H1 (cell line): ENCODE measurements at regions not wholly inside any gene's neighbourhood (a gene's known extent, or its start where the extent isn't known, plus 50 kb on each side); places are given as distances from the start of the nearest gene placed in this dataset.

Source experiments
- CTCF ChIA-PET: fragments of 300-600 bp; sonication (Branson Sonifier 250); formaldehyde crosslinking; loops from one replicate; lab custom pipeline; 2021; ENCODE audit not compliant: partially characterized antibody; lab: Charles Lee
- POLR2A ChIA-PET: fragments of 300-600 bp; sonication (Branson Sonifier 250); formaldehyde crosslinking; loops from one replicate; lab custom pipeline; 2021; ENCODE audit warnings: inconsistent platforms; ENCODE audit not compliant: partially characterized antibody; lab: Charles Lee
- DNase-seq, 2 experiments: peaks; one replicate each; pipeline versions ENCODE4 v3.0.0 to v3.0.0-alpha.2; 2010 to 2022; ENCODE audit warnings: low spot score in 2 of 2, low read depth in 1 of 2, mixed read lengths in 1 of 2
- FAIRE-seq: peaks from 2 replicates; lab custom pipeline; 2011; peaks lifted over from hg19 to GRCh38; lab: Jason Lieb, UNC
- H2AFZ ChIP-seq: 2 replicates; pipeline ENCODE4 v1.8.1; 2012; ENCODE audit warnings: low read length, inconsistent platforms
- H2AK5ac ChIP-seq: 2 replicates; pipeline ENCODE4 v1.6.1; 2013; ENCODE audit warnings: low read depth, low read length
- H2BK120ac ChIP-seq: replicated peaks from 2 replicates; pipeline ENCODE3; 2013; ENCODE audit warnings: low read depth, low read length, inconsistent platforms
- H2BK12ac ChIP-seq: 2 replicates; pipeline ENCODE4 v1.6.1; 2013; ENCODE audit warnings: low read depth, low read length
- H2BK15ac ChIP-seq: 2 replicates; pipeline ENCODE4 v1.6.1; 2013; ENCODE audit warnings: low read length
- H2BK20ac ChIP-seq: 2 replicates; pipeline ENCODE4 v1.6.1; 2013; ENCODE audit warnings: low read length
- H2BK5ac ChIP-seq: 2 replicates; pipeline ENCODE4 v1.6.1; 2013; ENCODE audit warnings: low read depth, low read length
- H3K14ac ChIP-seq: 2 replicates; pipeline ENCODE4 v1.6.1; 2013; ENCODE audit warnings: inconsistent platforms; ENCODE audit not compliant: insufficient read length
- H3K18ac ChIP-seq: 2 replicates; pipeline ENCODE4 v1.6.1; 2013; ENCODE audit warnings: low read length; ENCODE audit errors: extremely low read depth
- H3K23ac ChIP-seq: 2 replicates; pipeline ENCODE4 v1.6.1; 2013; ENCODE audit warnings: inconsistent platforms; ENCODE audit not compliant: insufficient read length
- H3K23me2 ChIP-seq: 2 replicates; pipeline ENCODE4 v1.6.1; 2013; ENCODE audit warnings: low read depth, low read length
- H3K27ac ChIP-seq: 2 replicates; pipeline ENCODE4 v1.6.1; 2011; ENCODE audit warnings: low read depth, low read length, inconsistent platforms
- H3K27me3 ChIP-seq, 4 experiments: replicated peaks in 1 of 4; 1 replicate in 1 of 4; 2 replicates in 3 of 4; pipeline versions ENCODE4 v1.6.1 to v1.8.1; 2011 to 2013; ENCODE audit warnings: low read length in 3 of 4, mild to moderate bottlenecking in 3 of 4, inconsistent platforms in 2 of 4, mixed read lengths in 2 of 4, moderate library complexity in 1 of 4; ENCODE audit not compliant: control insufficient read depth in 3 of 4, insufficient read depth in 3 of 4; ENCODE audit errors: extremely low read depth in 1 of 4
- H3K36me3 ChIP-seq, 4 experiments: 2 replicates each; pipeline versions ENCODE4 v1.6.1 to v1.8.1; 2011 to 2013; ENCODE audit warnings: mild to moderate bottlenecking in 4 of 4, low read length in 3 of 4, moderate library complexity in 2 of 4, control low read depth in 1 of 4, inconsistent platforms in 1 of 4; ENCODE audit not compliant: insufficient read depth in 4 of 4, control insufficient read depth in 2 of 4
- H3K4ac ChIP-seq: replicated peaks from 2 replicates; pipeline ENCODE3; 2013; ENCODE audit warnings: low read length, low read depth, mixed read lengths, inconsistent platforms; ENCODE audit not compliant: insufficient read length
- H3K4me1 ChIP-seq, 4 experiments: replicated peaks in 1 of 4; 1 replicate in 1 of 4; 2 replicates in 3 of 4; pipeline versions ENCODE4 v1.6.1 to v1.8.1; 2011 to 2013; ENCODE audit warnings: low read length in 3 of 4, inconsistent platforms in 2 of 4, mixed read lengths in 1 of 4; ENCODE audit not compliant: insufficient read depth in 4 of 4, control insufficient read depth in 3 of 4
- H3K4me2 ChIP-seq, 2 experiments: 2 replicates each; pipeline versions ENCODE4 v1.6.1 to v1.8.1; 2011 to 2013; ENCODE audit warnings: low read depth in 2 of 2, low read length in 2 of 2, control low read depth in 1 of 2, inconsistent platforms in 1 of 2, mild to moderate bottlenecking in 1 of 2; ENCODE audit not compliant: insufficient read depth in 1 of 2
- H3K4me3 ChIP-seq, 4 experiments: fragments of 200-600, 300-600 bp in 1 of 4; sonication (generic), shearing (Covaris generic), sonication (Bioruptor Twin) in 1 of 4; 2 replicates each; pipeline versions ENCODE4 v1.5.1 to v1.8.1; 2011 to 2016; ENCODE audit warnings: low read length in 4 of 4, low read depth in 3 of 4, control low read depth in 2 of 4, inconsistent platforms in 2 of 4, mild to moderate bottlenecking in 2 of 4, mixed read lengths in 1 of 4, moderate library complexity in 1 of 4; ENCODE audit not compliant: insufficient read depth in 2 of 4; ENCODE audit errors: extremely low read depth in 1 of 4
- H3K56ac ChIP-seq: replicated peaks from 2 replicates; pipeline ENCODE3; 2013; ENCODE audit warnings: low read depth, mild to moderate bottlenecking, mixed read lengths, low read length, inconsistent platforms; ENCODE audit not compliant: insufficient read length
- H3K79me1 ChIP-seq: 2 replicates; pipeline ENCODE4 v1.6.1; 2013; ENCODE audit warnings: low read depth, low read length, control low read depth
- H3K79me2 ChIP-seq, 2 experiments: 2 replicates each; pipeline versions ENCODE4 v1.6.1 to v1.8.1; 2012 to 2013; ENCODE audit warnings: low read length in 2 of 2, mild to moderate bottlenecking in 2 of 2, inconsistent platforms in 1 of 2; ENCODE audit not compliant: insufficient read depth in 2 of 2, control insufficient read depth in 1 of 2
- H3K9ac ChIP-seq, 4 experiments: replicated peaks in 1 of 4; 1 replicate in 1 of 4; 2 replicates in 3 of 4; pipeline versions ENCODE4 v1.6.1 to v1.8.1; 2011 to 2013; ENCODE audit warnings: low read depth in 3 of 4, low read length in 3 of 4, control low read depth in 2 of 4, mild to moderate bottlenecking in 2 of 4, moderate library complexity in 2 of 4, inconsistent platforms in 1 of 4; ENCODE audit errors: extremely low read depth in 1 of 4
- H3K9me3 ChIP-seq, 2 experiments: 2 replicates each; pipeline versions ENCODE4 v1.6.1 to v1.8.1; 2012 to 2013; ENCODE audit warnings: mild to moderate bottlenecking in 2 of 2, moderate library complexity in 2 of 2, control low read depth in 1 of 2, inconsistent platforms in 1 of 2, low read depth in 1 of 2, low read length in 1 of 2, mixed read lengths in 1 of 2; ENCODE audit not compliant: insufficient read depth in 2 of 2
- H4K20me1 ChIP-seq, 2 experiments: replicated peaks in 1 of 2; 2 replicates each; pipeline versions ENCODE3 to v1.8.1; 2011 to 2013; ENCODE audit warnings: inconsistent platforms in 2 of 2, low read length in 2 of 2, mild to moderate bottlenecking in 1 of 2; ENCODE audit not compliant: insufficient read depth in 2 of 2, control insufficient read depth in 1 of 2
- H4K5ac ChIP-seq: 2 replicates; pipeline ENCODE4 v1.6.1; 2013; ENCODE audit warnings: low read length, low read depth, mixed read lengths, inconsistent platforms; ENCODE audit not compliant: insufficient read length
- H4K8ac ChIP-seq: 2 replicates; pipeline ENCODE4 v1.8.0; 2013; ENCODE audit warnings: mild to moderate bottlenecking, moderate library complexity, low read length, inconsistent platforms; ENCODE audit not compliant: insufficient read depth; ENCODE audit errors: extremely low read depth
- H4K91ac ChIP-seq: replicated peaks from 2 replicates; pipeline ENCODE3; 2013; ENCODE audit warnings: low read length, mixed read lengths, inconsistent platforms; ENCODE audit not compliant: insufficient read length
- ASH2L ChIP-seq: fragments of 200-600, 300-600 bp; sonication (generic); IDR thresholded peaks from one replicate; pipeline ENCODE4 v1.7.1; 2017; ENCODE audit warnings: low read length
- CHD1 ChIP-seq: IDR thresholded peaks from 2 replicates; pipeline ENCODE4 v1.6.1; 2012; ENCODE audit warnings: low read depth, low read length, improper control_type of control experiment
- CTBP2 ChIP-seq: IDR thresholded peaks from 2 replicates; pipeline ENCODE4 v1.7.0; 2011; ENCODE audit warnings: borderline replicate concordance, mild to moderate bottlenecking, moderate library complexity, mixed read lengths, low read length; ENCODE audit not compliant: insufficient read depth, insufficient read length
- EGR1 ChIP-seq: IDR thresholded peaks from 2 replicates; pipeline ENCODE4 v1.6.1; 2011; ENCODE audit warnings: low read depth, low read length, borderline replicate concordance
- KDM4A ChIP-seq: IDR thresholded peaks from one replicate; pipeline ENCODE4 v1.7.1; 2012; ENCODE audit warnings: low read depth, mild to moderate bottlenecking, moderate library complexity, low read length, inconsistent platforms; ENCODE audit not compliant: severe bottlenecking
- KDM5A ChIP-seq: fragments of 200-600 bp; IDR thresholded peaks from 2 replicates; pipeline ENCODE4 v1.7.1; 2012; ENCODE audit warnings: mild to moderate bottlenecking, low read length, inconsistent platforms, mixed read lengths
- POU5F1 ChIP-seq: IDR thresholded peaks from 2 replicates; pipeline ENCODE4 v1.6.1; 2011; ENCODE audit warnings: low read depth, mild to moderate bottlenecking, low read length, moderate library complexity
- RFX5 ChIP-seq: IDR thresholded peaks from 2 replicates; pipeline ENCODE4 v1.6.1; 2011; ENCODE audit warnings: low read depth, low read length, improper control_type of control experiment, borderline replicate concordance
- RNF2 ChIP-seq: fragments of 200-900, 300-1000 bp; sonication (generic); IDR thresholded peaks from 2 replicates; pipeline ENCODE4 v1.7.1; 2016; ENCODE audit warnings: borderline replicate concordance, low read depth, mild to moderate bottlenecking, antibody characterized with exemption, low read length; ENCODE audit not compliant: poor library complexity, severe bottlenecking; ENCODE audit errors: missing control alignments
- SIRT6 ChIP-seq: IDR thresholded peaks from one replicate; pipeline ENCODE4 v1.7.1; 2012; ENCODE audit warnings: low read length, inconsistent platforms
- SP2 ChIP-seq: IDR thresholded peaks from 2 replicates; pipeline ENCODE4 v1.6.1; 2012; ENCODE audit warnings: mild to moderate bottlenecking, low read length, inconsistent platforms
- TAF1 ChIP-seq: IDR thresholded peaks from 2 replicates; pipeline ENCODE4 v1.6.1; 2011; ENCODE audit warnings: mild to moderate bottlenecking, low read depth, low read length
- TCF12 ChIP-seq: IDR thresholded peaks from 2 replicates; pipeline ENCODE4 v1.6.1; 2011; ENCODE audit warnings: low read depth, mild to moderate bottlenecking, low read length
- WGBS, 2 experiments: shearing (Covaris generic) in 1 of 2; methylation state at CpG; one replicate each; pipeline versions ENCODE4 v1.1.6 to v1.1.7; 2013 to 2015; ENCODE audit warnings: low lambda C conversion rate in 2 of 2, mixed read lengths in 2 of 2, inconsistent platforms in 1 of 2, low coverage in 1 of 2, missing lambda C conversion rate in 1 of 2; ENCODE audit not compliant: insufficient replicate concordance in 2 of 2, insufficient coverage in 1 of 2, insufficient read length in 1 of 2; ENCODE audit errors: extremely low coverage in 1 of 2, missing lambda C conversion rate in 1 of 2; 5-methylcytosine and 5-hydroxymethylcytosine counted together

- no peak overlapping the region for H3K14ac ChIP-seq
- CTCF ChIA-PET: interaction anchor here (0.6 to 1.7 kb wide), 5 partner anchors 10 to 105 kb away, joined by 3 read pairs; no protein-coding TSS in a partner anchor
- no peak overlapping the region for H3K27ac ChIP-seq
- no peak overlapping the region for H2BK12ac ChIP-seq
- H3K4ac ChIP-seq: no peak overlapping the region
- H3K4me2 ChIP-seq: no peak overlapping the region
- no peak for TF ChIP-seq ASH2L
- TF ChIP-seq CHD1: no peak
- no peak for TF ChIP-seq KDM5A
- no peak for TF ChIP-seq SP2
- no peak for TF ChIP-seq KDM4A
- TF ChIP-seq TAF1: no peak
- no peak for TF ChIP-seq RNF2
- no peak for TF ChIP-seq TCF12
- no peak for TF ChIP-seq POU5F1
- TF ChIP-seq RFX5: no peak
- TF ChIP-seq CTBP2: no peak
- TF ChIP-seq EGR1: no peak
- no peak for TF ChIP-seq SIRT6
- TF ChIP-seq, all 59 proteins: peak for 0
- Histone ChIP-seq H4K8ac (no peak overlapping the region), H4K5ac (no peak overlapping the region), H3K27me3 (peaks cover 0 to 8% (median 5%) of the 10 kb centered on the region in 4 experiments; a peak in 3 of 7 replicates), H3K9me3 (no peaks in the 10 kb centered on the region; a peak in 1 of 4 replicates), H3K4me1 (peaks cover 0 to 7% (median 0%) of the 10 kb centered on the region in 4 experiments; a peak in 2 of 7 replicates), H3K9ac (no peak overlapping the region), H3K56ac (no peak overlapping the region), H2BK120ac (no peak overlapping the region), H4K20me1 (no peaks in the 10 kb centered on the region), H3K18ac (no peak overlapping the region), H3K23me2 (no peaks in the 10 kb centered on the region), H4K91ac (no peak overlapping the region), H2BK20ac (no peak overlapping the region), H3K23ac (no peak overlapping the region), H2AFZ (no peak overlapping the region), H3K79me2 (no peaks in the 10 kb centered on the region), H3K36me3 (no peaks in the 10 kb centered on the region; a peak in 1 of 8 replicates), H2BK5ac (no peak overlapping the region), H3K4me3 (no peak overlapping the region), H2BK15ac (no peak overlapping the region), H3K79me1 (no peaks in the 10 kb centered on the region), H2AK5ac (no peak overlapping the region)
- POLR2A ChIA-PET: interaction anchor here (0.5 kb wide), 1 partner anchor 1006 kb away, joined by 3 read pairs; no protein-coding TSS in a partner anchor
- 94% methylated on average over 3 of the region's 3 CpGs; no CpG with 5 or more reads in 1 of the 2 experiments for WGBS, 2 experiments
- DNase-seq (no peak), FAIRE-seq (no peak)
Observed at GRCh38 chr1:63205776-63206175, 116.6 kb upstream of the FOXD3 start.
